Activated CD8-positive, alpha-beta T cell treated with anti-CD3 and anti-CD28 coated beads for 36 hours (primary cell): ENCODE measurements at regions not wholly inside any gene's neighbourhood (a gene's known extent, or its start where the extent isn't known, plus 50 kb on each side); places are given as distances from the start of the nearest gene placed in this dataset.
A peak's percentile ranks its signal among the peaks of the same experiment; 100 is the strongest.

Experiments
- ATAC-seq: fragments of 200-7000 bp; cut with Tn5 transposase; one replicate; pipeline ENCODE4 v1.10.0; 2021; ENCODE audit warnings: mild to moderate bottlenecking, moderate library complexity
- CTCF ChIA-PET: fragments of 350-600 bp; sonication (Branson Sonifier 250); formaldehyde crosslinking; loops from one replicate; lab custom pipeline; 2021; ENCODE audit warnings: antibody characterized with exemption; lab: Charles Lee
- POLR2A ChIA-PET: fragments of 350-600 bp; sonication (Branson Sonifier 250); formaldehyde crosslinking; loops from one replicate; lab custom pipeline; 2021; ENCODE audit warnings: antibody characterized with exemption; lab: Charles Lee
- DNase-seq: peaks from one replicate; pipeline ENCODE4 v3.0.0-alpha.2; 2020
- H3K27ac Mint-ChIP-seq: one replicate; pipeline ENCODE4 v1.8.0; 2021; ENCODE audit warnings: mild to moderate bottlenecking, mixed read lengths
- H3K27me3 Mint-ChIP-seq: one replicate; pipeline ENCODE4 v1.8.0; 2021; ENCODE audit warnings: mixed read lengths
- H3K36me3 Mint-ChIP-seq: one replicate; pipeline ENCODE4 v1.8.0; 2021; ENCODE audit warnings: low read depth, mixed read lengths
- H3K4me1 Mint-ChIP-seq: one replicate; pipeline ENCODE4 v1.8.0; 2021; ENCODE audit warnings: low read depth, mixed read lengths
- H3K4me3 Mint-ChIP-seq: one replicate; pipeline ENCODE4 v1.8.0; 2021; ENCODE audit warnings: mild to moderate bottlenecking, moderate library complexity, mixed read lengths
- H3K9me3 Mint-ChIP-seq: one replicate; pipeline ENCODE4 v1.8.0; 2021; ENCODE audit warnings: mixed read lengths
- intact Hi-C: fragments of 100-400 bp; cut with micrococcal nuclease; formaldehyde crosslinking; loops from one replicate; pipeline ENCODE4 v1.10.0; 2022
- TF ChIP-seq, protein P1 (sequence below): fragments of 200-600 bp; IDR thresholded peaks from one replicate; pipeline ENCODE4 v1.8.0; 2022; ENCODE audit warnings: antibody characterized with exemption, mild to moderate bottlenecking

DNA sequence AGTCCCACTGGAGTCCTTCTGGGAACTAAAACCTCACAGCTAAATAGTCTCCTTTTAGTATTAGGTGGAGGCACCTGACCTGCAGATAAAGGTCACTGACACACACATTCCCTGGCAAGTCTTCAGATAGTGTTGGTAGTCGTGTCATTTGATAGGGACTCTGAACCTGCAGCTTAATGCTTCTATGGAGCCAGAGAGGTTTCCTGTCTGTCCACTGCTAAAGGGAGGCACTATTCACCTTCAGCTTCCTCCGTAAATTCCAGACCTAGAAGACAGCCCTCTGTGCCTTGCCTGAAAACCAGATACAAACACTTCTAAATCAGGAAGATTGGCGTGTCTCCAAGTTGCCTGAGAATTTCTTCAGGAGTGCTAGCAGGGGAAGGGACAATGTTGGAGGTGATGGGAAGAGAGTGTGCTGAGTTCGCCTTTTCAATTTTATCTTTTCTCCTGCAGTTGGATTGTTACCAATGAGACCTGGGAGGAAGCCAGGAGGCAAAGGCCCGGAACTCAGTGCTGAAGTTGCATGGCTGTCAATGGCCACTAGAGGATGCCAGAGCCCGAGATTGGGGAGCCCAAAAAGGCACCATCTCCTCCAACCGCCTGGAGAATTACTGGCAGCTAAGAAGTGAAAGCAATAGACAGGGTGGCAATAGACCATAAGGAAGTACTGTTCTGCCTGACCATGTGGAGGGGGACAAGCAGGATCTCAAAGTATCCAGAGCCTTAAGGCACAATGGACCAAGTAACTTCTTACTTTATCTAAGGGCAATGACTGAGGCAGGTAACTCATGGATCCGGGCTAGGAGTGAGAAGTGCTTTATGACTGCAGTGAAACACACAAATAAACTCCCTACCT is 81.6 kb upstream of the SCAF11 start:
- peaks cover 1% of the 10 kb centered on the region for H3K27me3 Mint-ChIP-seq
- no peaks in the 10 kb centered on the region for H3K36me3 Mint-ChIP-seq
- POLR2A ChIA-PET = interaction anchor here (1.3 kb wide), 1 partner anchor 81 kb away, joined by 3 read pairs; no protein-coding TSS in a partner anchor
- TF ChIP-seq, protein P1, sequence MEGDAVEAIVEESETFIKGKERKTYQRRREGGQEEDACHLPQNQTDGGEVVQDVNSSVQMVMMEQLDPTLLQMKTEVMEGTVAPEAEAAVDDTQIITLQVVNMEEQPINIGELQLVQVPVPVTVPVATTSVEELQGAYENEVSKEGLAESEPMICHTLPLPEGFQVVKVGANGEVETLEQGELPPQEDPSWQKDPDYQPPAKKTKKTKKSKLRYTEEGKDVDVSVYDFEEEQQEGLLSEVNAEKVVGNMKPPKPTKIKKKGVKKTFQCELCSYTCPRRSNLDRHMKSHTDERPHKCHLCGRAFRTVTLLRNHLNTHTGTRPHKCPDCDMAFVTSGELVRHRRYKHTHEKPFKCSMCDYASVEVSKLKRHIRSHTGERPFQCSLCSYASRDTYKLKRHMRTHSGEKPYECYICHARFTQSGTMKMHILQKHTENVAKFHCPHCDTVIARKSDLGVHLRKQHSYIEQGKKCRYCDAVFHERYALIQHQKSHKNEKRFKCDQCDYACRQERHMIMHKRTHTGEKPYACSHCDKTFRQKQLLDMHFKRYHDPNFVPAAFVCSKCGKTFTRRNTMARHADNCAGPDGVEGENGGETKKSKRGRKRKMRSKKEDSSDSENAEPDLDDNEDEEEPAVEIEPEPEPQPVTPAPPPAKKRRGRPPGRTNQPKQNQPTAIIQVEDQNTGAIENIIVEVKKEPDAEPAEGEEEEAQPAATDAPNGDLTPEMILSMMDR = peak; percentile 92
- H3K4me3 Mint-ChIP-seq = no peak overlapping the region
- ATAC-seq = peak; percentile 96
- no peaks in the 10 kb centered on the region for H3K9me3 Mint-ChIP-seq
- peak; percentile 73 for DNase-seq
- CTCF ChIA-PET = interaction anchor here (0.6 to 5.7 kb wide), 19 partner anchors 9 to 960 kb away, joined by 3 to 36 read pairs (median 3); partner anchors contain the start of gene SCAF11
- intact Hi-C loops = no loop called here
- H3K4me1 Mint-ChIP-seq = no peaks in the 10 kb centered on the region
- H3K27ac Mint-ChIP-seq = no peak overlapping the region

- Mint-ChIP-seq H3K4me3 (no peak overlapping the region), H3K9me3 (no peaks in the 10 kb centered on the region), H3K27me3 (peaks cover 1% of the 10 kb centered on the region), H3K27ac (no peak overlapping the region), H3K4me1 (no peaks in the 10 kb centered on the region), H3K36me3 (no peaks in the 10 kb centered on the region)
- CTCF ChIA-PET = interaction anchor here (0.9 to 5.7 kb wide), 14 partner anchors 8 to 960 kb away, joined by 3 to 36 read pairs (median 6); partner anchors contain the start of gene SCAF11
- ATAC-seq (peak; percentile 40), DNase-seq (no peak)
- POLR2A ChIA-PET = interaction anchor here (1.3 kb wide), 1 partner anchor 80 kb away, joined by 3 read pairs; no protein-coding TSS in a partner anchor
- intact Hi-C loops = no loop called here
- TF ChIP-seq, protein P1 = no peak
Measured at GRCh38 chr12:46071335-46071734, 81.0 kb upstream of the SCAF11 start.

- no peaks in the 10 kb centered on the region for H3K9me3 Mint-ChIP-seq
- no peak overlapping the region for H3K4me3 Mint-ChIP-seq
- H3K36me3 Mint-ChIP-seq = no peaks in the 10 kb centered on the region
- CTCF ChIA-PET = no interaction called here
- intact Hi-C loops = no loop called here
- TF ChIP-seq, protein P1 = no peak
- no peaks in the 10 kb centered on the region for H3K4me1 Mint-ChIP-seq
- DNase-seq (no peak), ATAC-seq (no peak)
- POLR2A ChIA-PET = no interaction called here
- H3K27me3 Mint-ChIP-seq = no peaks in the 10 kb centered on the region
- no peak overlapping the region for H3K27ac Mint-ChIP-seq
Measured at GRCh38 chr12:46067094-46067493, 76.7 kb upstream of the SCAF11 start.

GRCh38 chr12:46065412-46066166 is 75.2 kb upstream of the SCAF11 start:
- DNase-seq (no peak), ATAC-seq (no peak)
- ChIA-PET CTCF (no interaction called here), POLR2A (no interaction called here)
- intact Hi-C loops = no loop called here
- peaks cover under 1% of the 10 kb centered on the region for H3K27me3 Mint-ChIP-seq
- no peaks in the 10 kb centered on the region for H3K4me1 Mint-ChIP-seq
- H3K36me3 Mint-ChIP-seq = no peaks in the 10 kb centered on the region
- TF ChIP-seq, protein P1 = no peak
- H3K9me3 Mint-ChIP-seq = no peaks in the 10 kb centered on the region
- H3K4me3 Mint-ChIP-seq = no peak overlapping the region
- H3K27ac Mint-ChIP-seq = no peak overlapping the region
